Common myeloid progenitor, CD34-positive (primary cell): ENCODE measurements at regions not wholly inside any gene's neighbourhood (a gene's known extent, or its start where the extent isn't known, plus 50 kb on each side); places are given as distances from the start of the nearest gene placed in this dataset.
"Not testable (repeated sequence)": the region's sequence is repeated elsewhere in the genome, so short reads cannot be mapped to it uniquely, and the experiment has no call there.

ENCODE experiments used
- CTCF ChIA-PET: fragments of 350-600 bp; sonication (Branson Sonifier 250); formaldehyde crosslinking; loops from one replicate; lab custom pipeline; 2021; ENCODE audit warnings: antibody characterized with exemption; lab: Charles Lee
- POLR2A ChIA-PET: fragments of 350-600 bp; sonication (Branson Sonifier 250); formaldehyde crosslinking; loops from one replicate; lab custom pipeline; 2021; ENCODE audit warnings: antibody characterized with exemption; lab: Charles Lee
- DNase-seq, 3 donors: peaks; one replicate each; pipeline versions ENCODE4 v3.0.0 to v3.0.0-alpha.2; 2013
- H3K27ac ChIP-seq, 2 experiments: 1 replicate in 1 of 2; 2 replicates in 1 of 2; pipeline ENCODE4 v1.7.0; 2013; ENCODE audit warnings: inconsistent platforms in 2 of 2, low read length in 2 of 2, mild to moderate bottlenecking in 2 of 2, low read depth in 1 of 2, moderate library complexity in 1 of 2; ENCODE audit not compliant: severe bottlenecking in 2 of 2, insufficient read depth in 1 of 2, poor library complexity in 1 of 2
- H3K27me3 ChIP-seq, 5 experiments: replicated peaks in 2 of 5; 1 replicate in 3 of 5; 2 replicates in 2 of 5; pipeline versions ENCODE4 v1.6.1 to v1.7.0; 2013; ENCODE audit warnings: low read length in 4 of 5, mild to moderate bottlenecking in 2 of 5, moderate library complexity in 2 of 5, inconsistent platforms in 1 of 5; ENCODE audit not compliant: insufficient read depth in 5 of 5, control insufficient read depth in 4 of 5
- H3K36me3 ChIP-seq, 4 experiments: 1 replicate in 2 of 4; 2 replicates in 2 of 4; pipeline versions ENCODE4 v1.6.1 to v1.7.0; 2013; ENCODE audit warnings: low read length in 3 of 4, control low read depth in 1 of 4, mild to moderate bottlenecking in 1 of 4; ENCODE audit not compliant: control insufficient read depth in 4 of 4, insufficient read depth in 4 of 4
- H3K4me1 ChIP-seq, 4 experiments: 1 replicate in 3 of 4; 2 replicates in 1 of 4; pipeline versions ENCODE4 v1.6.1 to v1.7.1; 2013; ENCODE audit warnings: low read length in 3 of 4, mild to moderate bottlenecking in 3 of 4, control low read depth in 1 of 4, inconsistent platforms in 1 of 4, moderate library complexity in 1 of 4; ENCODE audit not compliant: control insufficient read depth in 4 of 4, insufficient read depth in 4 of 4; ENCODE audit errors: control extremely low read depth in 1 of 4
- H3K4me3 ChIP-seq, 7 experiments: 1 replicate in 4 of 7; 2 replicates in 3 of 7; pipeline versions ENCODE4 v1.5.1 to v1.7.0; 2013; ENCODE audit warnings: mild to moderate bottlenecking in 7 of 7, low read length in 6 of 7, moderate library complexity in 6 of 7, inconsistent platforms in 2 of 7, low read depth in 2 of 7, control low read depth in 1 of 7; ENCODE audit not compliant: insufficient read depth in 4 of 7, control insufficient read depth in 1 of 7; ENCODE audit errors: extremely low read depth in 1 of 7
- H3K9me3 ChIP-seq, 5 experiments: 1 replicate in 4 of 5; 2 replicates in 1 of 5; pipeline versions ENCODE4 v1.6.1 to v1.7.1; 2013; ENCODE audit warnings: low read length in 4 of 5, mild to moderate bottlenecking in 2 of 5, inconsistent platforms in 1 of 5, low read depth in 1 of 5, moderate library complexity in 1 of 5; ENCODE audit not compliant: control insufficient read depth in 4 of 5, insufficient read depth in 2 of 5; ENCODE audit errors: control extremely low read depth in 1 of 5
- WGBS: methylation state at CpG from one replicate; pipeline ENCODE4 v1.1.5; 2013; ENCODE audit not compliant: insufficient coverage; 5-methylcytosine and 5-hydroxymethylcytosine counted together

DNA sequence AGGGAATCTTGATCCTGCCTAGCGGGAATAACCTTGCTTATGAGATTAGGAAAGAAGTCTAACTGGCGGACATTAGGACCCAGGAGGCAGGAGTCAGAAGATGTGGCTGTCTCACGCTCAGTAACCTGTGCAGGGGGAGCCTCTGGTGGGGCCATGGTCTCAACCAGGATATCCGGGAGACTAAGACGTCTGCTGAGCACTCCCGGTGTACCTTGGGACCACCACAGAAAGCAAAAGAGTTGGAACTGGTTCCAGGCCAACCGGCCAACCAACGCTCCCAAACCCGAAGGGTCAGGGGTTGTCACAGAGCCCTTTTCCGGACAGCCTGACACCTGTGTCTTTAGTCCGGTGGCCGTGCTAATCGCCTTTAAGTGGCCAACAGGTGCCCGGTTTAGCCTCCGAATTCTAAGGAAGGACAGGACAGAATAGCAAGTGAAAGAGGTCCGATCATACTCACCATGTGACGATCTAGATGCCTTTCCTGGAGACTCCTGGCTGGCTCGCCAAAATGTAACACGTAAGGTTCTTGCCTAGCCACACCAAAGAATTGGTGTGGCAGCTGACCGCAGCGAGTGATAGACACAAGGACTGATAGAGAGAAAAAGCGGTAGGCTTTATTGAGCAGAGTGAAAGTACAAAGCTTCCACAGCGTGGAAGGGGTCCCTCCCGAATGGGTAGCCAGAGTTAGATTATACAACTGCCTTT is 103.9 kb upstream of the DIAPH3 start:
- ChIA-PET POLR2A (no interaction called here), CTCF (no interaction called here)
- H3K27me3 ChIP-seq, result peaks cover 0 to 2% (median 0%) of the 10 kb centered on the region in 5 experiments
- H3K9me3 ChIP-seq, result peaks cover 0 to 2% (median 0%) of the 10 kb centered on the region in 5 experiments
- H3K36me3 ChIP-seq, result no peaks in the 10 kb centered on the region
- H3K27ac ChIP-seq, result peak overlapping the region in 1 of 2 experiments; percentile 70
- H3K4me1 ChIP-seq, result peaks cover 0 to 6% (median 1%) of the 10 kb centered on the region in 4 experiments
- 53% methylated on average over 24 of the region's 24 CpGs for WGBS
- DNase-seq, result peak; percentile 12 to 76 (median 56)
- H3K4me3 ChIP-seq, result peak overlapping the region; percentile 24 to 91 (median 68)

DNA sequence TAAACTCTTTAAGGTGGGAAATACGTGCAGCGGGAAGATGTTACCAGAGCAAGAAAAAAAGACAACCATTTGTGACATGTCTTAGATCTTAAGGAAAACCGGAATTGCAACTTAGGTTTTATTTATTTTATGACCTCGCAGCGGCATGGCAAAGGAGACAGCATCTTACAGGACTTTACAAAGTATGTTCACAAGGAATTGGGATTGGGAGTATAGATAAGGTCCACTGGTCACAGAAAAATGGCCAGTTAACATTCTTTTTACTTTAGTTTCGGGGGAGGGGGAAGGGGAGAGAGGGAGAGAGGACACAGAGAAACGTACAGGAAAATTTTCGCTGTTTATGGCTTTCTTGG is 104.5 kb upstream of the DIAPH3 start:
- ChIA-PET CTCF (no interaction called here), POLR2A (no interaction called here)
- WGBS, result 48% methylated on average over 3 of the region's 8 CpGs
- peak overlapping the region in 1 of 2 experiments; percentile 70 for H3K27ac ChIP-seq
- H3K9me3 ChIP-seq, result peaks cover 0 to 2% (median 0%) of the 10 kb centered on the region in 5 experiments
- peak overlapping the region in 6 of 7 experiments; percentile 64 to 91 (median 72) for H3K4me3 ChIP-seq
- peaks cover 0 to 6% (median 1%) of the 10 kb centered on the region in 4 experiments for H3K4me1 ChIP-seq
- H3K36me3 ChIP-seq, result no peaks in the 10 kb centered on the region
- DNase-seq, result no peak
- H3K27me3 ChIP-seq, result peaks cover 0 to 2% (median 0%) of the 10 kb centered on the region in 5 experiments

DNA sequence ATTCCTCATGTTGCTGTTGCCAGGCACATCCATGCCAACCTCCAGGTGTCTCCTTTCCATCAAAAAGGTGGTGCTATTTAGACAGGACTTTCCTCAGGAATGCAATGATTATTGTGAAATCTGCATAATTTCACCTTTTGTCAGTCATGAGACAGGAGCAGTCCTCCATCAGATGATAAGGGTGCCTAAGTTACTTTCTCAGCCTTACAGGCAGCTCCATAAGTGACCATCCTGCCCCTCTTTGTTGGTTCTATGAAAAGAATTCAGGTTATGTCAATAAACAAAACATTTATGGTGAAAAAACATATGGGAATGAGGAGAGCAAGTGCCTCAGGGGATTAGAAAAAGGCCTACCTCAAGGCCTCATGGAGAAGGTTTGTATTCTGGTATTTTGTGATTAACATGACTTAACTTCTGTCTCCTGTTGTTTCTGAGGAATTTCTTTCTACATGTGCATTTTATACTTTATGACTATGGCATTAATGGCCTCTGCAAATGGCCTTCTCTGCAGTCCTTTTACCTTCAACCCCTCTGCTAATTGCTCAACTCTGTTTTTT is 110.3 kb upstream of the DIAPH3 start:
- ChIA-PET CTCF (no interaction called here), POLR2A (no interaction called here)
- Histone ChIP-seq H3K4me3 (no peak overlapping the region), H3K4me1 (peaks cover 0 to 1% (median 0%) of the 10 kb centered on the region in 4 experiments), H3K9me3 (peaks cover 0 to 2% (median 0%) of the 10 kb centered on the region in 5 experiments), H3K36me3 (no peaks in the 10 kb centered on the region), H3K27me3 (no peaks in the 10 kb centered on the region), H3K27ac (no peak overlapping the region)
- DNase-seq, result no peak

DNA sequence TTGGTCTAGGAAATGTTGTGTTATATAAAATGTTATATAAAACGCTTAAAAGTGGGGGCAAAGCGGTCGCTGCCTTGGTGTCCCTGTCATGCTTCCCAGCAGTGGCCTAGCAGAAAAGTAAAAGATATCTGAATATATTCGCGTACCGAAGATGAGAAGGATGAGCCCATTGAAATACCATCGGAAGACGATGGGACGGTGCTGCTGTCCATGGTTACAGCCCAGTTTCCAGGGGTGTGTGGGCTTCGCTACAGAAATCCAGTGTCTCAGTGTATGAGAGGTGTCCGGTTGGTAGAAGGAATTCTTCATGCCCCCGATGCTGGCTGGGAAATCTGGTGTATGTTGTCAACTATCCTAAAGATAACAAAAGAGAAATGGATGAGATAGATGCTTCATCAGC is 110.9 kb upstream of the DIAPH3 start:
- ChIA-PET CTCF (no interaction called here), POLR2A (no interaction called here)
- Histone ChIP-seq H3K27me3 (no peaks in the 10 kb centered on the region), H3K9me3 (peaks cover 0 to 2% (median 0%) of the 10 kb centered on the region in 5 experiments), H3K27ac (no peak overlapping the region), H3K36me3 (no peaks in the 10 kb centered on the region), H3K4me3 (no peak overlapping the region), H3K4me1 (no peaks in the 10 kb centered on the region)
- DNase-seq, result no peak
- 96% methylated on average over 11 of the region's 12 CpGs for WGBS

DNA sequence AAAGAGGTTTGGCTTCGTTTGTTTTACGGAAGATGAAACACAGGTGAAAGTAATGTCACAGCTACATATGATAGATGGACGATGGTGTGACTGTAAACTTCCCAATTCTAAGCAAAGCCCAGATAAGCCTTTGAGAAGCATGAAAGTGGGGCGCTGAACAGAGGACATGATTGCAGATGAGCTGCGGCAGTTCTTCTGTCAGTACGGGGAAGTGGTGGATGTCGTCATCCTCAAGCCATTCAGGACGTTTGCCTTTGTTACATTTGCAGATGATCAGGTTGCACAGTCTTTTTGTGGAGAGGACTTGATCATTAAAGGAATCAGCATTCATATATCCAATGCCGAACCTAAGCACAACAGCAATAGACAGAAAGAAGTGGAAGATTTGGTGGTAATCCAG is 111.5 kb upstream of the DIAPH3 start:
- Histone ChIP-seq H3K36me3 (no peaks in the 10 kb centered on the region), H3K9me3 (peaks cover 0 to 2% (median 0%) of the 10 kb centered on the region in 5 experiments), H3K27ac (no peak overlapping the region), H3K27me3 (no peaks in the 10 kb centered on the region), H3K4me1 (no peaks in the 10 kb centered on the region), H3K4me3 (no peak overlapping the region)
- no peak for DNase-seq
- CTCF ChIA-PET, result no interaction called here
- WGBS, result 97% methylated on average over 8 of the region's 9 CpGs
- POLR2A ChIA-PET, result no interaction called here

DNA sequence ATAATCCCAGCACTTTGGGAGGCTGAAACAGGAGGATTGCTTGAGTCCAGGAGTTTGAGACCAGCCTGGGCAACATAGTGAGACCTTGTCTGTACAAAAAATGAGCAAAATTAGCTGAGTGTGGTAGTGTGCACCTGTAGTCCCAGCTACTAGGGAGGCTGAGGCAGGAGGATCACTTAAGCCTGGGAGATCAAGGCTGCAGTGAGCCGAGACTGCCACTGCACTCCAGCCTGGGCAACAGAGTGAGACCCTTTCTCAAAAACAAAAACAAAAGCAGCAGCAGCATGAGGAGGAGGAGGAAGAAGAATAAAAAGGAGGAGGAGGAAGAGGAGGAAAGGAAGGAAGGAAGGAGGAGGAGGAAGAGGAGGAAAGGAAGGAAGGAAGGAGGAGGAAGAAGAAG is 116.5 kb upstream of the TDRD3 start:
- H3K4me3 ChIP-seq, POLR2A ChIA-PET, H3K36me3 ChIP-seq, DNase-seq, H3K27ac ChIP-seq, H3K4me1 ChIP-seq, CTCF ChIA-PET, H3K27me3 ChIP-seq, H3K9me3 ChIP-seq: not testable (repeated sequence)
- WGBS, result no CpG with 5 or more reads among the region's 1 CpG

DNA sequence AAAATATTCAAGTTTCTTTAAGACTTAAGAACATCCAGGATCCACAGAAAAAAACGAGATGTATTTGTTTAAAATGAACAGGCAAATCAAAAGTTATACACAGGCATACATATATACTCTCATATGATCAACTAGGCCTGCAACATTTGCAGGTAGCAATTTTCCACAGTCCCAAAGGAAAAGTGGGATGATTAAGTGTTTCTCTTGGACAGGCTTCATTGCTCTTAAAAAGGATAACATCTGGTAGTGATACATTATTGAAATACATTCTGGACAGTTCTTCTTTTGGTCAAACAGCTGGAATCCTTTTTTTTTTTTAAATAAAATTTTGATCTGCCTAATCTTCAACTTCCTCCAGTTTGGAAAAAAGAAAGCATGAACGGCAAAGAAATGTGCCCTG is 114.8 kb upstream of the TDRD3 start:
- ChIA-PET POLR2A (no interaction called here), CTCF (no interaction called here)
- no peaks in the 10 kb centered on the region for H3K4me1 ChIP-seq
- H3K9me3 ChIP-seq, result no peaks in the 10 kb centered on the region
- WGBS, result 100% methylated on average over 1 of the region's 2 CpGs
- no peak overlapping the region for H3K4me3 ChIP-seq
- no peaks in the 10 kb centered on the region for H3K27me3 ChIP-seq
- DNase-seq, result no peak
- no peaks in the 10 kb centered on the region for H3K36me3 ChIP-seq
- no peak overlapping the region for H3K27ac ChIP-seq
